ENCODE measurements at regions not wholly inside any gene's neighbourhood (a gene's known extent, or its start where the extent isn't known, plus 50 kb on each side); places are given as distances from the start of the nearest gene placed in this dataset.

GRCh38 chr13:73902847-73903246 is 231.4 kb downstream of the KLF12 start:
- no peak for TF ChIP-seq CTCF (IDR thresholded peaks at IDR 0.05)
- no peak for TF ChIP-seq POLR2A (IDR thresholded peaks at IDR 0.05)

All from body of pancreas (tissue), 4 donors.